Panc1 (cell line): ENCODE measurements at regions not wholly inside any gene's neighbourhood (a gene's known extent, or its start where the extent isn't known, plus 50 kb on each side); places are given as distances from the start of the nearest gene placed in this dataset.

Source experiments
- ATAC-seq: fragments of 200-7000 bp; cut with Tn5 transposase; 2 replicates; pipeline ENCODE4 v1.9.1; 2020; ENCODE audit warnings: mild to moderate bottlenecking, moderate library complexity
- BruUV-seq: library from RNA; stranded (reverse); fragments of 400-500 nt; replicated peaks from 2 replicates; lab custom pipeline; 2021; lab: Mats Ljungman, UMichigan
- CTCF ChIA-PET: fragments of 300-600 bp; sonication (Branson Sonifier 250); formaldehyde crosslinking; loops from one replicate; lab custom pipeline; 2022; ENCODE audit warnings: antibody characterized with exemption; lab: Charles Lee
- POLR2A ChIA-PET: fragments of 300-600 bp; sonication (Branson Sonifier 250); formaldehyde crosslinking; loops from one replicate; lab custom pipeline; 2022; ENCODE audit warnings: antibody characterized with exemption; lab: Charles Lee
- DNase-seq: peaks from one replicate; pipeline ENCODE4 v3.0.0-alpha.2; 2010; ENCODE audit warnings: low read depth, low spot score
- H3K27ac ChIP-seq: 2 replicates; pipeline ENCODE4 v1.5.1; 2011; ENCODE audit warnings: mild to moderate bottlenecking, low read length, inconsistent platforms
- H3K27me3 ChIP-seq: fragments of 200-500 bp; sonication (Bioruptor generic); 2 replicates; pipeline ENCODE4 v1.6.0; 2014; ENCODE audit warnings: low read length, inconsistent platforms; ENCODE audit not compliant: control insufficient read depth, insufficient read depth
- H3K36me3 ChIP-seq: fragments of 200-500 bp; sonication (Bioruptor generic); 2 replicates; pipeline ENCODE4 v1.5.1; 2014; ENCODE audit warnings: inconsistent platforms, mild to moderate bottlenecking, low read length, moderate library complexity; ENCODE audit not compliant: control insufficient read depth, insufficient read depth
- H3K4me1 ChIP-seq: 2 replicates; pipeline ENCODE4 v1.5.1; 2011; ENCODE audit warnings: inconsistent platforms, mild to moderate bottlenecking, low read length, moderate library complexity; ENCODE audit not compliant: control insufficient read depth, insufficient read depth
- H3K4me3 ChIP-seq, 2 experiments: 2 replicates each; pipeline ENCODE4 v1.5.1; 2011 to 2012; ENCODE audit warnings: low read depth in 2 of 2, low read length in 2 of 2, mild to moderate bottlenecking in 2 of 2, inconsistent platforms in 1 of 2, moderate library complexity in 1 of 2
- H3K9me3 ChIP-seq: fragments of 200-500 bp; sonication (Bioruptor generic); 2 replicates; pipeline ENCODE4 v1.5.1; 2014; ENCODE audit warnings: low read depth, mild to moderate bottlenecking, inconsistent platforms, low read length, moderate library complexity; ENCODE audit not compliant: control insufficient read depth, insufficient read depth
- POLR2AphosphoS5 ChIP-seq: IDR thresholded peaks from 2 replicates; pipeline ENCODE4 v1.6.1; 2012; ENCODE audit warnings: mild to moderate bottlenecking, low read depth, low read length, moderate library complexity
- SIN3A ChIP-seq: IDR thresholded peaks from 2 replicates; pipeline ENCODE4 v1.6.1; 2012; ENCODE audit warnings: low read depth, mild to moderate bottlenecking, low read length, moderate library complexity, borderline replicate concordance; ENCODE audit not compliant: insufficient read depth
- TCF7L2 ChIP-seq: IDR thresholded peaks from 2 replicates; pipeline ENCODE4 v1.6.1; 2011; ENCODE audit warnings: mild to moderate bottlenecking, low read depth, low read length, inconsistent platforms
- in situ Hi-C: cut with HindIII; loops from 2 replicates; pipeline ENCODE4 v1.10.0; 2016; ENCODE audit warnings: low sequenced_read_pairs, low pct_unique_long_range_greater_than_20kb
- intact Hi-C: fragments of 100-400 bp; cut with micrococcal nuclease; formaldehyde crosslinking; loops from one replicate; pipeline ENCODE4 v1.10.0; 2022; ENCODE audit not compliant: unreplicated experiment
- TF ChIP-seq, protein P1 (sequence below), 2 experiments: IDR thresholded peaks; 2 replicates each; pipeline ENCODE4 v1.6.1; 2011 to 2012; ENCODE audit warnings: low read depth in 2 of 2, control low read depth in 1 of 2, low read length in 1 of 2, mild to moderate bottlenecking in 1 of 2, moderate library complexity in 1 of 2; ENCODE audit not compliant: insufficient read depth in 1 of 2
- TF ChIP-seq, protein P2 (sequence below): fragments of 450-650 bp; IDR thresholded peaks from 2 replicates; pipeline ENCODE4 v1.5.1; 2017; ENCODE audit warnings: mild to moderate bottlenecking

DNA sequence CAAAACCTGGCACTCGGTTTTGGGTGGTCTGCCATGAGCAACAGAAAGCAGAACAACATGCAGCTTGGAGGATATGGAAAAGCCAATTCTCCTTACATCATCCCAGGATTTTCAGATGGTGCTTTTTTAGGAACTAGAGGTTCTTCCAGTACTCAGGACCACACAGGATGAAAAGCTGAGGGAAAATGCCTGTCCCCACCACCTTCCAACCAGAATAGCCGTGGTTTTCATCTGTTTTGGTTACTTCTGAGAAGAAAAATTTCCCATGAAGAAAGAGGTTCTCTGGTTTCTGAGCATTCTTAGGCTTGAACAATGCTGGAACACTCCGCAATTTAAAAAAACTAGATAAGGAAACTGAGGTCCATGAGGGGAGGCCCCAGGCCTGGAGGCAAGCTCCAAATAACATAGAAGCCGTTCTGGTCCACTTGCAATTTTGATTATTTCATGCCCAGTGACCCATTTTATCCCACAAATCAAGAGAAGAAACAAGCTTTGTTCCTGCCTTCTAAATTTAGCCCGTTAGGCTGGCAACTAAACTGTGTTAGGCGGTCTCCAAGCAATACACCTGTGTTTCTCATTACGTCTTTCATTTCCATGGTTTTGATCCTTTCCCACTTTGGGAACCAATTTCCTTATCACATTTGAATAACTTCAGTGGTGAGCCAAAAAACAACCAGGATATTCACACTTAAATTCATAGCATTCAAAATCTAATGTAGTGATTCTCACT is 79.2 kb upstream of the SPIN1 start:
- no peak for ATAC-seq
- in situ Hi-C loops: no loop called here
- POLR2A ChIA-PET: interaction anchor here (0.6 kb wide), 1 partner anchor 150 kb away, joined by 5 read pairs; no protein-coding TSS in a partner anchor

DNA sequence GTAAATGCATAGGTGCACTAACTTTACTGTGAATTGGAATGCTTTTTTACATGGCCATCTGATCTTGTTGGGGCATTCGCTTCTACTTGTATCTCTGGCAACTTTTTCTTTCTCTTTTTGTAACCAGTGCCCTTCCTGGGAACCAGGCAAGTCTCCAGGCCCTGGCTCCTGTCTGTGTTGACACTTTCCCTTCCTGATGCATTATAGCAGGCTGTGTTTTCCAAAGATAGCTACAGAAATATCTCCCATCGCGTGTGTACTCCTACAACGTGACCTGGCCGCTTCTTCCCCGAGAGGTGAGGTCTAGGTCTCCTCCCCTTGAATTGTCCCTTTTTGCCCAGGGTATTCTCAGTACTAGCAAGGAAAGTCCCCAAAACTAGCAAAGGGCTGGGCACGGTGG is 81.1 kb upstream of the SPIN1 start:
- Histone ChIP-seq H3K9me3 (no peaks in the 10 kb centered on the region), H3K27me3 (no peaks in the 10 kb centered on the region), H3K4me1 (no peaks in the 10 kb centered on the region), H3K4me3 (no peak overlapping the region), H3K27ac (no peak overlapping the region), H3K36me3 (no peaks in the 10 kb centered on the region)
- no peak for TF ChIP-seq TCF7L2
- TF ChIP-seq, protein P1, sequence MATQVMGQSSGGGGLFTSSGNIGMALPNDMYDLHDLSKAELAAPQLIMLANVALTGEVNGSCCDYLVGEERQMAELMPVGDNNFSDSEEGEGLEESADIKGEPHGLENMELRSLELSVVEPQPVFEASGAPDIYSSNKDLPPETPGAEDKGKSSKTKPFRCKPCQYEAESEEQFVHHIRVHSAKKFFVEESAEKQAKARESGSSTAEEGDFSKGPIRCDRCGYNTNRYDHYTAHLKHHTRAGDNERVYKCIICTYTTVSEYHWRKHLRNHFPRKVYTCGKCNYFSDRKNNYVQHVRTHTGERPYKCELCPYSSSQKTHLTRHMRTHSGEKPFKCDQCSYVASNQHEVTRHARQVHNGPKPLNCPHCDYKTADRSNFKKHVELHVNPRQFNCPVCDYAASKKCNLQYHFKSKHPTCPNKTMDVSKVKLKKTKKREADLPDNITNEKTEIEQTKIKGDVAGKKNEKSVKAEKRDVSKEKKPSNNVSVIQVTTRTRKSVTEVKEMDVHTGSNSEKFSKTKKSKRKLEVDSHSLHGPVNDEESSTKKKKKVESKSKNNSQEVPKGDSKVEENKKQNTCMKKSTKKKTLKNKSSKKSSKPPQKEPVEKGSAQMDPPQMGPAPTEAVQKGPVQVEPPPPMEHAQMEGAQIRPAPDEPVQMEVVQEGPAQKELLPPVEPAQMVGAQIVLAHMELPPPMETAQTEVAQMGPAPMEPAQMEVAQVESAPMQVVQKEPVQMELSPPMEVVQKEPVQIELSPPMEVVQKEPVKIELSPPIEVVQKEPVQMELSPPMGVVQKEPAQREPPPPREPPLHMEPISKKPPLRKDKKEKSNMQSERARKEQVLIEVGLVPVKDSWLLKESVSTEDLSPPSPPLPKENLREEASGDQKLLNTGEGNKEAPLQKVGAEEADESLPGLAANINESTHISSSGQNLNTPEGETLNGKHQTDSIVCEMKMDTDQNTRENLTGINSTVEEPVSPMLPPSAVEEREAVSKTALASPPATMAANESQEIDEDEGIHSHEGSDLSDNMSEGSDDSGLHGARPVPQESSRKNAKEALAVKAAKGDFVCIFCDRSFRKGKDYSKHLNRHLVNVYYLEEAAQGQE (IDR thresholded peaks at IDR 0.05; ENCODE audit: insufficient read depth in 1 of 2, low read depth in 2 of 2, low read length in 1 of 2): no peak
- no peak for TF ChIP-seq SIN3A
- TF ChIP-seq, protein P2, sequence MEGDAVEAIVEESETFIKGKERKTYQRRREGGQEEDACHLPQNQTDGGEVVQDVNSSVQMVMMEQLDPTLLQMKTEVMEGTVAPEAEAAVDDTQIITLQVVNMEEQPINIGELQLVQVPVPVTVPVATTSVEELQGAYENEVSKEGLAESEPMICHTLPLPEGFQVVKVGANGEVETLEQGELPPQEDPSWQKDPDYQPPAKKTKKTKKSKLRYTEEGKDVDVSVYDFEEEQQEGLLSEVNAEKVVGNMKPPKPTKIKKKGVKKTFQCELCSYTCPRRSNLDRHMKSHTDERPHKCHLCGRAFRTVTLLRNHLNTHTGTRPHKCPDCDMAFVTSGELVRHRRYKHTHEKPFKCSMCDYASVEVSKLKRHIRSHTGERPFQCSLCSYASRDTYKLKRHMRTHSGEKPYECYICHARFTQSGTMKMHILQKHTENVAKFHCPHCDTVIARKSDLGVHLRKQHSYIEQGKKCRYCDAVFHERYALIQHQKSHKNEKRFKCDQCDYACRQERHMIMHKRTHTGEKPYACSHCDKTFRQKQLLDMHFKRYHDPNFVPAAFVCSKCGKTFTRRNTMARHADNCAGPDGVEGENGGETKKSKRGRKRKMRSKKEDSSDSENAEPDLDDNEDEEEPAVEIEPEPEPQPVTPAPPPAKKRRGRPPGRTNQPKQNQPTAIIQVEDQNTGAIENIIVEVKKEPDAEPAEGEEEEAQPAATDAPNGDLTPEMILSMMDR: no peak
- TF ChIP-seq POLR2AphosphoS5: no peak
- ATAC-seq: no peak
- in situ Hi-C loops (no loop called here), intact Hi-C loops (no loop called here)
- no TSS peak for BruUV-seq
- ChIA-PET CTCF (no interaction called here), POLR2A (interaction anchor here (0.6 kb wide), 1 partner anchor 9 kb away, joined by 3 read pairs; no protein-coding TSS in a partner anchor)
- DNase-seq: no peak

More for the DNA sequence above, 79.2 kb upstream of the SPIN1 start:
- H3K27ac ChIP-seq: no peak overlapping the region
- no peaks in the 10 kb centered on the region for H3K36me3 ChIP-seq
- BruUV-seq: no TSS peak
- intact Hi-C loops: no loop called here
- TF ChIP-seq, protein P2: no peak
- no peak for TF ChIP-seq TCF7L2
- TF ChIP-seq, protein P1 (IDR thresholded peaks at IDR 0.05; ENCODE audit: insufficient read depth in 1 of 2, low read depth in 2 of 2, low read length in 1 of 2): no peak
- no peak for TF ChIP-seq SIN3A
- TF ChIP-seq POLR2AphosphoS5: no peak
- no peak overlapping the region for H3K4me3 ChIP-seq
- CTCF ChIA-PET: no interaction called here
- H3K27me3 ChIP-seq: no peaks in the 10 kb centered on the region
- H3K4me1 ChIP-seq: no peaks in the 10 kb centered on the region
- no peak for DNase-seq
- H3K9me3 ChIP-seq: no peaks in the 10 kb centered on the region
